Sigmoid colon (tissue), 4 donors: ENCODE measurements at regions not wholly inside any gene's neighbourhood (a gene's known extent, or its start where the extent isn't known, plus 50 kb on each side); places are given as distances from the start of the nearest gene placed in this dataset.

Experiments used
- CTCF ChIP-seq, 4 experiments: fragments of 450-650 bp in 3 of 4; fragments of 200-600 bp in 1 of 4; IDR thresholded peaks; one replicate each; pipeline ENCODE4 v1.5.1; 2016 to 2019; ENCODE audit warnings: antibody characterized with exemption in 4 of 4, mild to moderate bottlenecking in 3 of 4, moderate library complexity in 2 of 4
- EP300 ChIP-seq, 4 donors: sonication (generic); formaldehyde crosslinking; IDR thresholded peaks; one replicate each; pipeline ENCODE4 v1.6.1; 2017; ENCODE audit warnings: antibody characterized with exemption in 4 of 4
- POLR2A ChIP-seq, 2 donors: fragments of 450-650 bp; IDR thresholded peaks; one replicate each; pipeline ENCODE4 v1.6.1; 2016; ENCODE audit warnings: antibody characterized with exemption in 2 of 2, mild to moderate bottlenecking in 2 of 2, moderate library complexity in 2 of 2
- POLR2AphosphoS5 ChIP-seq, 4 donors: sonication (generic); formaldehyde crosslinking; IDR thresholded peaks; one replicate each; pipeline ENCODE4 v1.6.1; 2017; ENCODE audit warnings: antibody characterized with exemption in 4 of 4

GRCh38 chr16:54647216-54647615, 283.4 kb upstream of the IRX5 start:
- TF ChIP-seq CTCF (IDR thresholded peaks at IDR 0.05) (no peak), POLR2A (IDR thresholded peaks at IDR 0.05) (no peak), EP300 (IDR thresholded peaks at IDR 0.05) (no peak), POLR2AphosphoS5 (IDR thresholded peaks at IDR 0.05) (no peak)
